HepG2 (cell line): ENCODE measurements at regions not wholly inside any gene's neighbourhood (a gene's known extent, or its start where the extent isn't known, plus 50 kb on each side); places are given as distances from the start of the nearest gene placed in this dataset.

Experiments used
- ATAC-seq: fragments of 200-7000 bp; cut with Tn5 transposase; 3 replicates; pipeline ENCODE4 v1.9.1; 2020; ENCODE audit warnings: mild to moderate bottlenecking, moderate library complexity
- BruUV-seq: library from RNA; stranded (reverse); fragments of 400-500 nt; replicated peaks from 2 replicates; lab custom pipeline; 2021; lab: Mats Ljungman, UMichigan
- CTCF ChIA-PET: fragments of 300-600 bp; formaldehyde crosslinking; extraction: SDS; loops from one replicate; lab custom pipeline; 2021; ENCODE audit warnings: low total read pairs, inconsistent platforms, low intra/inter-chr PET ratio; lab: Yijun Ruan, JAX
- POLR2A ChIA-PET: fragments of 350-600 bp; sonication (Branson Sonifier 250); formaldehyde crosslinking; loops from one replicate; lab custom pipeline; 2020; ENCODE audit warnings: antibody characterized with exemption, inconsistent platforms; lab: Yijun Ruan, JAX
- DNase-seq: peaks from one replicate; pipeline ENCODE4 v3.0.0-alpha.2; 2015; ENCODE audit warnings: low spot score
- FAIRE-seq: peaks from 3 replicates; lab custom pipeline; 2011; peaks lifted over from hg19 to GRCh38; lab: Jason Lieb, UNC
- H2AFZ ChIP-seq: one replicate; pipeline ENCODE4 v1.6.1; 2011; ENCODE audit warnings: low read length, inconsistent platforms
- H3K27ac ChIP-seq: fragments of 300-600 bp; 3 replicates; pipeline ENCODE4 v1.8.0; 2011; ENCODE audit warnings: mixed run types, mild to moderate bottlenecking, mixed read lengths, low read length, inconsistent platforms; ENCODE audit not compliant: insufficient read depth; ENCODE audit errors: extremely low read length
- H3K27me3 ChIP-seq, 2 experiments: fragments of 200-600 bp in 1 of 2; 2 replicates in 1 of 2; 3 replicates in 1 of 2; pipeline versions ENCODE4 v1.6.0 to v1.8.0; 2011; ENCODE audit warnings: low read length in 2 of 2, mild to moderate bottlenecking in 2 of 2, moderate library complexity in 2 of 2, inconsistent platforms in 1 of 2; ENCODE audit not compliant: insufficient read depth in 2 of 2, control insufficient read depth in 1 of 2
- H3K36me3 ChIP-seq, 2 experiments: fragments of 200-600 bp in 1 of 2; replicated peaks in 1 of 2; 2 replicates in 1 of 2; 3 replicates in 1 of 2; pipeline versions ENCODE4 v1.5.1 to v1.8.0; 2011; ENCODE audit warnings: low read length in 2 of 2, inconsistent platforms in 1 of 2; ENCODE audit not compliant: insufficient read depth in 2 of 2, control insufficient read depth in 1 of 2
- H3K4me1 ChIP-seq: 2 replicates; pipeline ENCODE4 v1.5.1; 2012; ENCODE audit warnings: low read length, inconsistent platforms; ENCODE audit not compliant: insufficient read depth
- H3K4me2 ChIP-seq: 2 replicates; pipeline ENCODE4 v1.6.0; 2011; ENCODE audit warnings: low read depth, low read length, inconsistent platforms
- H3K4me3 ChIP-seq, 3 experiments: fragments of 200-600 bp in 1 of 3; sonication (generic), shearing (Covaris generic) in 1 of 3; replicated peaks in 1 of 3; 2 replicates each; pipeline ENCODE4 v1.5.1; 2011 to 2016; ENCODE audit warnings: low read length in 3 of 3, inconsistent platforms in 2 of 3, low read depth in 2 of 3, mild to moderate bottlenecking in 2 of 3, control low read depth in 1 of 3, mixed read lengths in 1 of 3; ENCODE audit not compliant: insufficient read depth in 1 of 3
- H3K79me2 ChIP-seq: one replicate; pipeline ENCODE4 v1.6.1; 2011; ENCODE audit warnings: low read length, inconsistent platforms; ENCODE audit not compliant: insufficient read depth
- H3K9ac ChIP-seq: 2 replicates; pipeline ENCODE4 v1.6.0; 2011; ENCODE audit warnings: mild to moderate bottlenecking, low read depth, low read length, inconsistent platforms; ENCODE audit not compliant: insufficient read depth
- H3K9me3 ChIP-seq: 2 replicates; pipeline ENCODE4 v1.5.1; 2012; ENCODE audit warnings: mild to moderate bottlenecking, low read length
- H4K20me1 ChIP-seq: 2 replicates; pipeline ENCODE4 v1.6.0; 2011; ENCODE audit warnings: inconsistent platforms, mild to moderate bottlenecking, low read length, moderate library complexity; ENCODE audit not compliant: insufficient read depth
- HDAC2 ChIP-seq: sonication (generic); formaldehyde crosslinking; IDR thresholded peaks from 2 replicates; pipeline ENCODE4 v1.4.0; 2020; ENCODE audit warnings: missing genetic modification reagents
- HDAC6 ChIP-seq: fragments of 200-600 bp; sonication (generic); IDR thresholded peaks from 2 replicates; pipeline ENCODE4 v1.7.0; 2017; ENCODE audit warnings: mild to moderate bottlenecking, antibody characterized with exemption, low read length, low read depth
- ZNF205 ChIP-seq: IDR thresholded peaks from 2 replicates; pipeline ENCODE4 v1.6.1; 2018; ENCODE audit warnings: missing biosample characterization, missing genetic modification reagents
- ZNF292 ChIP-seq: sonication (generic); formaldehyde crosslinking; IDR thresholded peaks from 2 replicates; pipeline ENCODE4 v1.8.1; 2022; ENCODE audit warnings: mild to moderate bottlenecking, low read depth, missing genetic modification reagents, borderline replicate concordance
- ZNF34 ChIP-seq: sonication (generic); formaldehyde crosslinking; IDR thresholded peaks from 2 replicates; pipeline ENCODE4 v1.4.0; 2020; ENCODE audit warnings: mild to moderate bottlenecking, missing genetic modification reagents, borderline replicate concordance
- ZNF615 ChIP-seq: sonication (generic); formaldehyde crosslinking; IDR thresholded peaks from 2 replicates; pipeline ENCODE4 v1.5.0; 2020; ENCODE audit warnings: mild to moderate bottlenecking, missing genetic modification reagents, borderline replicate concordance
- ZNF720 ChIP-seq: sonication (generic); formaldehyde crosslinking; IDR thresholded peaks from 2 replicates; pipeline ENCODE4 v1.4.0; 2020; ENCODE audit warnings: missing genetic modification reagents
- WGBS: methylation state at CpG from one replicate; pipeline ENCODE4 v1.1.6; 2017; ENCODE audit warnings: low lambda C conversion rate; 5-methylcytosine and 5-hydroxymethylcytosine counted together
- in situ Hi-C: cut with HindIII; loops from 2 replicates; pipeline ENCODE4 v1.10.0; 2017; ENCODE audit warnings: low pct_unique_long_range_greater_than_20kb; ENCODE audit not compliant: extremely low pct_ligation_motif_present
- intact Hi-C: fragments of 100-400 bp; cut with micrococcal nuclease; formaldehyde crosslinking; loops from one replicate; pipeline ENCODE4 v1.10.0; 2022; ENCODE audit not compliant: unreplicated experiment
- TF ChIP-seq, protein P1 (sequence below): sonication (generic); formaldehyde crosslinking; IDR thresholded peaks from 2 replicates; pipeline ENCODE4 v1.9.0; 2022; ENCODE audit warnings: missing genetic modification reagents, mild to moderate bottlenecking, borderline replicate concordance
- TF ChIP-seq, protein P2 (sequence below): sonication (generic); formaldehyde crosslinking; IDR thresholded peaks from 2 replicates; pipeline ENCODE4 v1.5.1; 2020; ENCODE audit warnings: missing genetic modification reagents, mild to moderate bottlenecking, borderline replicate concordance
- TF ChIP-seq, protein P3 (sequence below): sonication (generic); formaldehyde crosslinking; IDR thresholded peaks from 2 replicates; pipeline ENCODE4 v1.8.1; 2022; ENCODE audit warnings: low read depth, mild to moderate bottlenecking, missing genetic modification reagents
- TF ChIP-seq, protein P4 (sequence below): sonication (generic); formaldehyde crosslinking; IDR thresholded peaks from 2 replicates; pipeline ENCODE4 v1.4.0; 2020; ENCODE audit warnings: missing genetic modification reagents, borderline replicate concordance

GRCh38 chrX:39654183-39654925, 443.4 kb downstream of the BCOR start:
- H3K4me3 ChIP-seq = no peak overlapping the region
- no peak for ATAC-seq
- H4K20me1 ChIP-seq = no peaks in the 10 kb centered on the region
- WGBS = 65% methylated on average over 4 of the region's 16 CpGs
- H3K36me3 ChIP-seq = no peaks in the 10 kb centered on the region
- H2AFZ ChIP-seq = no peak overlapping the region
- H3K79me2 ChIP-seq = no peaks in the 10 kb centered on the region
- intact Hi-C loops (no loop called here), in situ Hi-C loops (no loop called here)
- no peak for DNase-seq
- no peak overlapping the region for H3K27ac ChIP-seq
- POLR2A ChIA-PET = no interaction called here
- no TSS peak for BruUV-seq
- H3K9ac ChIP-seq = no peak overlapping the region
- FAIRE-seq = no peak
- no peaks in the 10 kb centered on the region for H3K9me3 ChIP-seq
- H3K4me2 ChIP-seq = no peak overlapping the region
- TF ChIP-seq HDAC6 = no peak
- TF ChIP-seq, protein P1, sequence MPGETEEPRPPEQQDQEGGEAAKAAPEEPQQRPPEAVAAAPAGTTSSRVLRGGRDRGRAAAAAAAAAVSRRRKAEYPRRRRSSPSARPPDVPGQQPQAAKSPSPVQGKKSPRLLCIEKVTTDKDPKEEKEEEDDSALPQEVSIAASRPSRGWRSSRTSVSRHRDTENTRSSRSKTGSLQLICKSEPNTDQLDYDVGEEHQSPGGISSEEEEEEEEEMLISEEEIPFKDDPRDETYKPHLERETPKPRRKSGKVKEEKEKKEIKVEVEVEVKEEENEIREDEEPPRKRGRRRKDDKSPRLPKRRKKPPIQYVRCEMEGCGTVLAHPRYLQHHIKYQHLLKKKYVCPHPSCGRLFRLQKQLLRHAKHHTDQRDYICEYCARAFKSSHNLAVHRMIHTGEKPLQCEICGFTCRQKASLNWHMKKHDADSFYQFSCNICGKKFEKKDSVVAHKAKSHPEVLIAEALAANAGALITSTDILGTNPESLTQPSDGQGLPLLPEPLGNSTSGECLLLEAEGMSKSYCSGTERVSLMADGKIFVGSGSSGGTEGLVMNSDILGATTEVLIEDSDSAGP (CRISPR knock-in tag) = no peak
- TF ChIP-seq, protein P2, sequence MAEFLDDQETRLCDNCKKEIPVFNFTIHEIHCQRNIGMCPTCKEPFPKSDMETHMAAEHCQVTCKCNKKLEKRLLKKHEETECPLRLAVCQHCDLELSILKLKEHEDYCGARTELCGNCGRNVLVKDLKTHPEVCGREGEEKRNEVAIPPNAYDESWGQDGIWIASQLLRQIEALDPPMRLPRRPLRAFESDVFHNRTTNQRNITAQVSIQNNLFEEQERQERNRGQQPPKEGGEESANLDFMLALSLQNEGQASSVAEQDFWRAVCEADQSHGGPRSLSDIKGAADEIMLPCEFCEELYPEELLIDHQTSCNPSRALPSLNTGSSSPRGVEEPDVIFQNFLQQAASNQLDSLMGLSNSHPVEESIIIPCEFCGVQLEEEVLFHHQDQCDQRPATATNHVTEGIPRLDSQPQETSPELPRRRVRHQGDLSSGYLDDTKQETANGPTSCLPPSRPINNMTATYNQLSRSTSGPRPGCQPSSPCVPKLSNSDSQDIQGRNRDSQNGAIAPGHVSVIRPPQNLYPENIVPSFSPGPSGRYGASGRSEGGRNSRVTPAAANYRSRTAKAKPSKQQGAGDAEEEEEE = no peak
- no peak for TF ChIP-seq ZNF615
- no peak for TF ChIP-seq HDAC2 (CRISPR knock-in tag)
- TF ChIP-seq ZNF205 (CRISPR knock-in tag) = no peak
- TF ChIP-seq ZNF292 (CRISPR knock-in tag) = no peak
- no peak for TF ChIP-seq ZNF720 (CRISPR knock-in tag)
- TF ChIP-seq ZNF34 (CRISPR knock-in tag) = no peak
- TF ChIP-seq, protein P3, sequence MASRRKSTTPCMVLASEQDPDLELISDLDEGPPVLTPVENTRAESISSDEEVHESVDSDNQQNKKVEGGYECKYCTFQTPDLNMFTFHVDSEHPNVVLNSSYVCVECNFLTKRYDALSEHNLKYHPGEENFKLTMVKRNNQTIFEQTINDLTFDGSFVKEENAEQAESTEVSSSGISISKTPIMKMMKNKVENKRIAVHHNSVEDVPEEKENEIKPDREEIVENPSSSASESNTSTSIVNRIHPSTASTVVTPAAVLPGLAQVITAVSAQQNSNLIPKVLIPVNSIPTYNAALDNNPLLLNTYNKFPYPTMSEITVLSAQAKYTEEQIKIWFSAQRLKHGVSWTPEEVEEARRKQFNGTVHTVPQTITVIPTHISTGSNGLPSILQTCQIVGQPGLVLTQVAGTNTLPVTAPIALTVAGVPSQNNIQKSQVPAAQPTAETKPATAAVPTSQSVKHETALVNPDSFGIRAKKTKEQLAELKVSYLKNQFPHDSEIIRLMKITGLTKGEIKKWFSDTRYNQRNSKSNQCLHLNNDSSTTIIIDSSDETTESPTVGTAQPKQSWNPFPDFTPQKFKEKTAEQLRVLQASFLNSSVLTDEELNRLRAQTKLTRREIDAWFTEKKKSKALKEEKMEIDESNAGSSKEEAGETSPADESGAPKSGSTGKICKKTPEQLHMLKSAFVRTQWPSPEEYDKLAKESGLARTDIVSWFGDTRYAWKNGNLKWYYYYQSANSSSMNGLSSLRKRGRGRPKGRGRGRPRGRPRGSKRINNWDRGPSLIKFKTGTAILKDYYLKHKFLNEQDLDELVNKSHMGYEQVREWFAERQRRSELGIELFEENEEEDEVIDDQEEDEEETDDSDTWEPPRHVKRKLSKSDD (CRISPR knock-in tag) = no peak
- TF ChIP-seq, protein P4, sequence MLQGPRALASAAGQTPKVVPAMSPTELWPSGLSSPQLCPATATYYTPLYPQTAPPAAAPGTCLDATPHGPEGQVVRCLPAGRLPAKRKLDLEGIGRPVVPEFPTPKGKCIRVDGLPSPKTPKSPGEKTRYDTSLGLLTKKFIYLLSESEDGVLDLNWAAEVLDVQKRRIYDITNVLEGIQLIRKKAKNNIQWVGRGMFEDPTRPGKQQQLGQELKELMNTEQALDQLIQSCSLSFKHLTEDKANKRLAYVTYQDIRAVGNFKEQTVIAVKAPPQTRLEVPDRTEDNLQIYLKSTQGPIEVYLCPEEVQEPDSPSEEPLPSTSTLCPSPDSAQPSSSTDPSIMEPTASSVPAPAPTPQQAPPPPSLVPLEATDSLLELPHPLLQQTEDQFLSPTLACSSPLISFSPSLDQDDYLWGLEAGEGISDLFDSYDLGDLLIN (CRISPR knock-in tag) = no peak
- TF ChIP-seq, all 625 proteins: peak for 0
- CTCF ChIA-PET = no interaction called here
- Histone ChIP-seq H3K4me1 (no peaks in the 10 kb centered on the region), H3K27me3 (no peaks in the 10 kb centered on the region)
